Tibial nerve (tissue), 4 donors: ENCODE measurements at regions not wholly inside any gene's neighbourhood (a gene's known extent, or its start where the extent isn't known, plus 50 kb on each side); places are given as distances from the start of the nearest gene placed in this dataset.
"Not testable (repeated sequence)": the region's sequence is repeated elsewhere in the genome, so short reads cannot be mapped to it uniquely, and the experiment has no call there.

Source experiments
- DNase-seq, 2 donors: peaks; one replicate each; pipeline ENCODE4 v3.0.0-alpha.2; 2019; ENCODE audit warnings: low spot score in 2 of 2
- H3K27ac ChIP-seq, 4 donors: fragments of 200-600 bp; sonication (generic) in 3 of 4; one replicate each; pipeline ENCODE4 v1.5.1; 2017 to 2019; ENCODE audit warnings: mild to moderate bottlenecking in 1 of 4
- H3K27me3 ChIP-seq, 2 donors: fragments of 200-600 bp; sonication (generic) in 1 of 2; one replicate each; pipeline versions ENCODE4 v1.5.1 to v1.6.0; 2017 to 2019
- H3K36me3 ChIP-seq, 3 donors: fragments of 200-600 bp; sonication (generic); one replicate each; pipeline ENCODE4 v1.5.1; 2018 to 2019
- H3K4me1 ChIP-seq, 4 donors: fragments of 200-600 bp; sonication (generic) in 3 of 4; one replicate each; pipeline ENCODE4 v1.5.1; 2017 to 2019
- H3K4me3 ChIP-seq, 4 donors: fragments of 200-600 bp; sonication (generic) in 3 of 4; one replicate each; pipeline ENCODE4 v1.5.1; 2017 to 2019; ENCODE audit warnings: mild to moderate bottlenecking in 1 of 4, moderate library complexity in 1 of 4
- H3K9me3 ChIP-seq, 4 donors: fragments of 200-600 bp; sonication (generic) in 3 of 4; one replicate each; pipeline ENCODE4 v1.5.1; 2017 to 2019
- EP300 ChIP-seq, 2 donors: sonication (generic); formaldehyde crosslinking; IDR thresholded peaks; one replicate each; pipeline ENCODE4 v1.6.1; 2017; ENCODE audit warnings: antibody characterized with exemption in 2 of 2, mild to moderate bottlenecking in 1 of 2
- POLR2A ChIP-seq, 2 donors: fragments of 450-650 bp; IDR thresholded peaks; one replicate each; pipeline ENCODE4 v1.6.1; 2017; ENCODE audit warnings: antibody characterized with exemption in 2 of 2, mild to moderate bottlenecking in 2 of 2, moderate library complexity in 2 of 2
- WGBS, 2 donors: methylation state at CpG; one replicate each; pipeline ENCODE4 v1.1.5; 2018; 5-methylcytosine and 5-hydroxymethylcytosine counted together
- TF ChIP-seq, protein P1 (sequence below), 5 experiments: fragments of 200-600 bp in 3 of 5; fragments of 450-650 bp in 2 of 5; sonication (generic) in 3 of 5; IDR thresholded peaks; one replicate each; pipeline ENCODE4 v1.5.1; 2016 to 2019; ENCODE audit warnings: antibody characterized with exemption in 5 of 5, mild to moderate bottlenecking in 3 of 5, moderate library complexity in 2 of 5

DNA sequence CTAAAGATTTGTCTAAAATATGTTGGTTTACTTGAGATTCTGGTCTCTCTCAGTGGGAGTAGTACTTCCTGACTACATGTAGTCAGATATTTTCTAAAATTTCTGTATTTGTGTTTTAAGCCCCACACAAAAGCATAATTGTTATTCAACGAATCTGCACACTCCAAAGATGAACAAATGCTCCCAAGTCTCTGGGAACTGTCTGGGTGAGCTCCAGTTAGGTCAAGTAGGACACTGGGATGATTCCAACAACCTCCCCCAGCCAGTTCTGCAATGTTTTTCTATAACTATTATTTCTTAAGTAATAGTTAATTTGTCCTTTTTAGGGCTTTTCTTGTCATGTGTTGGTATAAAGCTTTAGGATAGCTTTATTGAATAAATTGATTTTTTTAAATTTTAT, 174.6 kb downstream of the FAM174A start:
- H3K4me1 ChIP-seq, result peaks cover 0 to 9% (median 0%) of the 10 kb centered on the region in 4 donors
- TF ChIP-seq, protein P1, sequence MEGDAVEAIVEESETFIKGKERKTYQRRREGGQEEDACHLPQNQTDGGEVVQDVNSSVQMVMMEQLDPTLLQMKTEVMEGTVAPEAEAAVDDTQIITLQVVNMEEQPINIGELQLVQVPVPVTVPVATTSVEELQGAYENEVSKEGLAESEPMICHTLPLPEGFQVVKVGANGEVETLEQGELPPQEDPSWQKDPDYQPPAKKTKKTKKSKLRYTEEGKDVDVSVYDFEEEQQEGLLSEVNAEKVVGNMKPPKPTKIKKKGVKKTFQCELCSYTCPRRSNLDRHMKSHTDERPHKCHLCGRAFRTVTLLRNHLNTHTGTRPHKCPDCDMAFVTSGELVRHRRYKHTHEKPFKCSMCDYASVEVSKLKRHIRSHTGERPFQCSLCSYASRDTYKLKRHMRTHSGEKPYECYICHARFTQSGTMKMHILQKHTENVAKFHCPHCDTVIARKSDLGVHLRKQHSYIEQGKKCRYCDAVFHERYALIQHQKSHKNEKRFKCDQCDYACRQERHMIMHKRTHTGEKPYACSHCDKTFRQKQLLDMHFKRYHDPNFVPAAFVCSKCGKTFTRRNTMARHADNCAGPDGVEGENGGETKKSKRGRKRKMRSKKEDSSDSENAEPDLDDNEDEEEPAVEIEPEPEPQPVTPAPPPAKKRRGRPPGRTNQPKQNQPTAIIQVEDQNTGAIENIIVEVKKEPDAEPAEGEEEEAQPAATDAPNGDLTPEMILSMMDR (IDR thresholded peaks at IDR 0.05), result no peak
- TF ChIP-seq EP300 (IDR thresholded peaks at IDR 0.05) (no peak), POLR2A (IDR thresholded peaks at IDR 0.05) (no peak)
- H3K4me3 ChIP-seq, result no peak overlapping the region
- H3K36me3 ChIP-seq, result no peaks in the 10 kb centered on the region
- DNase-seq, result no peak
- no peaks in the 10 kb centered on the region for H3K9me3 ChIP-seq
- H3K27ac ChIP-seq, result no peak overlapping the region
- 22% methylated on average over 1 of the region's 1 CpG for WGBS, 2 donors
- no peaks in the 10 kb centered on the region for H3K27me3 ChIP-seq

DNA sequence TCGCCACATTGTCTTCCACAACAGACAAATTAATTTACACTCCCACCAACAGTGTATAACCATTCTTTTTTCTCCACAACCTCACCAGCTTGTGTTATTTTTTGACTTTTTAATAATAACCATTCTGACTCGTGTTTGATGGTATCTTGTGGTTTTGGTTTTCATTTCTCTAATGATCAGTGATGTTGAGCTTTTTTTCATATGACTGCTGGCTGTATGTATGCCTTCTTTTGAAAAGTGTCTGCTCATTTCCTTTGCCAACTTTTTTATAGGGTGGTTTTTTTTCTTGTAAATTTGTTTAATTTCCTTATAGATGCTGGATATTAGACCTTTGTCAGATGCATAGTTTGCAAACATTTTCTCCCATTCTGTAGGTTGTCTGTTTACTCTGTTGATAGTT, 179.6 kb downstream of the FAM174A start:
- not testable (repeated sequence) for DNase-seq, H3K36me3 ChIP-seq, H3K27me3 ChIP-seq, H3K27ac ChIP-seq, H3K4me1 ChIP-seq, H3K9me3 ChIP-seq, H3K4me3 ChIP-seq
- 68 to 71% methylated on average over 2 of the region's 2 CpGs for whole genome bisulfite sequencing, 2 donors

DNA sequence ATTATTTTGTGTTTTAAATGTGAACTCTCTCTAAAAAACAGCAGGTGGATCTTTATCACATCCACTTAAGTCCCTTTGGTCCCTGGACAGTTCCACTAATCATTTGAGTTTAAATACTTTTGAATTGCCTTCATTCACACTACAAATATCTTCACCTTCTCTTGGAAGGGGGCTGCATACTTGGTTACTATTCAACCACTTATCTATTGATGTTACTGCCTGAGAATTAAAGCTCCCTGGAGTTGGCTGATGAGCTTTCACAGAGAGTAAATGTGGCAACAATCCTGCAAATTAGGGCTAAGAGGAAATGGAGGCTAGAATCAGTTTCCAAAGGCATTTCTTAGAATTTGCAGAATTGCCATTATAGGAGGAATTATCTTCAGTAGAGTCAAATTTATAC, 180.4 kb downstream of the ST8SIA4 start:
- no peaks in the 10 kb centered on the region for H3K27me3 ChIP-seq
- TF ChIP-seq POLR2A (IDR thresholded peaks at IDR 0.05) (no peak), EP300 (IDR thresholded peaks at IDR 0.05) (no peak)
- TF ChIP-seq, protein P1 (IDR thresholded peaks at IDR 0.05), result no peak
- H3K4me1 ChIP-seq, result no peaks in the 10 kb centered on the region
- H3K27ac ChIP-seq, result no peak overlapping the region
- H3K36me3 ChIP-seq, result no peaks in the 10 kb centered on the region
- H3K9me3 ChIP-seq, result no peaks in the 10 kb centered on the region
- H3K4me3 ChIP-seq, result no peak overlapping the region
- DNase-seq, result no peak

DNA sequence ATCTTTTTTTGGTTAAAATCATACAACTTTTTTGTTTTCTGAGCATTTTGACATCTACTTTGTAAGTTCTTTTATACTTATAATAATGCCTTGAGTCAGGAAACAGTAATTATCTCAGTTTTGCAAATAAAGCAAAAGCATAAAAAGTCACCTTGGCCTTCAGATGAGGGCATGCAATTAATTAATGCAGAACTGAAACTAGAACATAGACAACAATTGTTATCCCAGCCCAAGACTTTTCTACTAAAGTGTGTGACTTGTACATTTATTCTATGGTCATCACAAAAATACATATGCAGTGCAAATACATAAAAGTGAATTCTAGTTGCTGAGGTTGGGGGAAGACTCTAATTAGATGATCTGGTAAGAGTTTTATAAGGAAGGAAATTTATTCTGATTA, 179.9 kb downstream of the ST8SIA4 start:
- H3K36me3 ChIP-seq, result no peaks in the 10 kb centered on the region
- no peaks in the 10 kb centered on the region for H3K27me3 ChIP-seq
- no peak overlapping the region for H3K27ac ChIP-seq
- no peak for DNase-seq
- no peak overlapping the region for H3K4me3 ChIP-seq
- no peaks in the 10 kb centered on the region for H3K9me3 ChIP-seq
- no peaks in the 10 kb centered on the region for H3K4me1 ChIP-seq
- TF ChIP-seq EP300 (IDR thresholded peaks at IDR 0.05), result no peak
- TF ChIP-seq, protein P1 (IDR thresholded peaks at IDR 0.05), result no peak
- no peak for TF ChIP-seq POLR2A (IDR thresholded peaks at IDR 0.05)

DNA sequence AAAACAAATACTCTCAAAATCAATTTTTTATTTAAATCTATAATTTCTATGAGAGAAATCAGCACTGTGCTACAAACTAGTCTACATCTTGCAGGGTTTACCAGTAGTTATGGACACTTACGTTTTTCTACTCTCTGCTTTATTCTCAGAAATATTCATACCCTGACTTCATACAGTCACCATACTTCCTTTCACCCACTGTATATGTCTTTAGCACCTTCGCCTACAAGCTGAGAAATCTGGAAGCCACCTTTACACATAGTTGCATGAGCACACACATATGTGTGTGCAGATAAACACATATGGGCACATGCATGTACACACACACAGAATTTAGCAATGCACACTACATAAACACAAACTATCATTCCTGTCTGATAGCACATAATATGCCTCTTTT, 177.0 kb downstream of the ST8SIA4 start:
- no peak overlapping the region for H3K27ac ChIP-seq
- H3K27me3 ChIP-seq, result no peaks in the 10 kb centered on the region
- H3K4me3 ChIP-seq, result no peak overlapping the region
- no peaks in the 10 kb centered on the region for H3K9me3 ChIP-seq
- no peaks in the 10 kb centered on the region for H3K36me3 ChIP-seq
- H3K4me1 ChIP-seq, result no peaks in the 10 kb centered on the region
- 88 to 91% methylated on average over 2 of the region's 2 CpGs for WGBS, 2 donors
- DNase-seq, result no peak
- TF ChIP-seq EP300 (IDR thresholded peaks at IDR 0.05), result no peak
- TF ChIP-seq, protein P1 (IDR thresholded peaks at IDR 0.05), result no peak

DNA sequence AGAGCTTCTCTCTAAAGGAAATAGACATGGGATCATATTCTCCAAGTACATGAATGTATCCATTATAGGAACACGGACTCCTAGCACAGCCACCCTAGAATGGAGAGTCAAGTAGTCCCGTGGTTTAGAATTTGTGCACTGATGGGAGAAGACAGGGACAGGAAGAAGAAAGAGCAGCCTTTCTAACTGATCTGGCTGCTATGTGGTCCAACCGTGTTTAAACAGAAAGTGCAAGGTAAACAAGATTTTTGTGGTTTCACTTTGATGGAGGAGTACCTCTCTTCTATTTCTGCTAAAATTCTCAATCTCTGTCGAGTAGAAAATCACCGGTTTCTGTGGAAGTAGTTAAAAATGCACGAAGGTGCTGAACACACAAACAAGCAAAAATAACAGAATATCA, 171.3 kb downstream of the ST8SIA4 start:
- peak overlapping the region in 1 of 4 donors; percentile 21 for H3K4me3 ChIP-seq
- H3K27me3 ChIP-seq, result no peaks in the 10 kb centered on the region
- WGBS, 2 donors, result 56 to 61% methylated on average over 6 of the region's 6 CpGs
- no peaks in the 10 kb centered on the region for H3K36me3 ChIP-seq
- H3K9me3 ChIP-seq, result no peaks in the 10 kb centered on the region
- TF ChIP-seq EP300 (IDR thresholded peaks at IDR 0.05) (no peak), POLR2A (IDR thresholded peaks at IDR 0.05) (no peak)
- TF ChIP-seq, protein P1 (IDR thresholded peaks at IDR 0.05), result no peak
- no peaks in the 10 kb centered on the region for H3K4me1 ChIP-seq
- no peak overlapping the region for H3K27ac ChIP-seq
- DNase-seq, result no peak
